ENCODE measurements at regions not wholly inside any gene's neighbourhood (a gene's known extent, or its start where the extent isn't known, plus 50 kb on each side); places are given as distances from the start of the nearest gene placed in this dataset.

GRCh38 chr12:37545759-37546158 is 770.8 kb upstream of the ALG10B start:
- no peak for TF ChIP-seq SMC3 (conservative IDR thresholded peaks at IDR 0.05; ENCODE audit: insufficient read depth, low read depth, low read length)
- TF ChIP-seq MAZ (CRISPR knock-in tag; conservative IDR thresholded peaks at IDR 0.05 in 1 of 2, IDR thresholded peaks at IDR 0.05 in 1 of 2) = no peak
- no peak for TF ChIP-seq HLTF (IDR thresholded peaks at IDR 0.05)
- no peak for TF ChIP-seq ZNF583 (CRISPR knock-in tag; IDR thresholded peaks at IDR 0.05)
- TF ChIP-seq KAT2B (IDR thresholded peaks at IDR 0.05; ENCODE audit: low read depth, low read length) = no peak
- TF ChIP-seq CHD7 (IDR thresholded peaks at IDR 0.05; ENCODE audit: low read depth, low read length) = no peak
- Histone ChIP-seq H3K27ac (ENCODE audit: extremely low read depth, low read depth, low read length) (no peak overlapping the region), H3K4me3 (no peak overlapping the region), H3K4me2 (ENCODE audit: insufficient read depth, low read length) (no peak overlapping the region), H3K27me3 (ENCODE audit: control insufficient read depth in 2 of 2, insufficient read depth in 2 of 2, low read length in 2 of 2) (no peaks in the 10 kb centered on the region), H3K9me3 (replicated peaks; ENCODE audit: control insufficient read depth, insufficient read depth, low read depth, low read length) (no peaks in the 10 kb centered on the region), H4K20me1 (replicated peaks; ENCODE audit: control insufficient read depth, insufficient read depth, low read length) (no peaks in the 10 kb centered on the region), H2AFZ (ENCODE audit: low read depth, low read length) (no peak overlapping the region), H3K79me2 (ENCODE audit: control insufficient read depth, insufficient read depth, low read length) (no peaks in the 10 kb centered on the region), H3K36me3 (ENCODE audit: control insufficient read depth, insufficient read depth, low read length) (no peaks in the 10 kb centered on the region), H3K9ac (ENCODE audit: insufficient read depth in 1 of 2, low read depth in 2 of 2, low read length in 2 of 2) (no peak overlapping the region), H3K4me1 (replicated peaks in 1 of 2; ENCODE audit: control insufficient read depth in 2 of 2, insufficient read depth in 2 of 2, low read length in 2 of 2) (peaks cover 0 to 3% of the 10 kb centered on the region in 2 experiments; a peak in 2 of 5 replicates), H3K9me1 (ENCODE audit: control insufficient read depth, insufficient read depth, low read length) (no peaks in the 10 kb centered on the region)
- WGBS (ENCODE audit: insufficient coverage, low coverage, missing lambda C conversion rate) = 5% methylated on average over 4 of the region's 9 CpGs
- in situ Hi-C loops (cut with MboI) = no loop called here
- POLR2A ChIA-PET = no interaction called here
- FAIRE-seq = no peak
- intact Hi-C loops (cut with micrococcal nuclease) = no loop called here
- CTCF ChIA-PET (ENCODE audit: low intra/inter-chr PET ratio) = no interaction called here
- DNase-seq (ENCODE audit: extremely low read depth in 1 of 4, low spot score in 3 of 4) = no peak
- BruUV-seq (replicated peaks) = no TSS peak
- no peak for ATAC-seq
